WTC11 (cell line): ENCODE measurements at regions not wholly inside any gene's neighbourhood (a gene's known extent, or its start where the extent isn't known, plus 50 kb on each side); places are given as distances from the start of the nearest gene placed in this dataset.

Experiments
- ATAC-seq: fragments of 200-7000 bp; cut with Tn5 transposase; 2 replicates; pipeline ENCODE4 v1.10.0; 2021; ENCODE audit warnings: mild to moderate bottlenecking, moderate library complexity
- CTCF ChIA-PET: fragments of 300-600 bp; sonication (Branson Sonifier 250); formaldehyde crosslinking; loops from one replicate; lab custom pipeline; 2021; ENCODE audit warnings: antibody characterized with exemption; lab: Charles Lee
- POLR2A ChIA-PET: fragments of 350-600 bp; sonication (Branson Sonifier 250); formaldehyde crosslinking; loops from one replicate; lab custom pipeline; 2021; ENCODE audit warnings: antibody characterized with exemption; lab: Charles Lee
- DNase-seq: peaks from one replicate; pipeline ENCODE4 v3.0.0; 2021; ENCODE audit warnings: low spot score
- H3K27ac Mint-ChIP-seq: 2 replicates; pipeline ENCODE4 v1.8.0; 2021; ENCODE audit warnings: mixed read lengths
- H3K27me3 Mint-ChIP-seq: 2 replicates; pipeline ENCODE4 v1.8.0; 2021; ENCODE audit warnings: low read depth, mild to moderate bottlenecking, moderate library complexity, mixed read lengths
- H3K36me3 Mint-ChIP-seq: 2 replicates; pipeline ENCODE4 v1.8.0; 2021; ENCODE audit warnings: mixed read lengths
- H3K4me1 Mint-ChIP-seq: 2 replicates; pipeline ENCODE4 v1.8.0; 2022; ENCODE audit warnings: mixed read lengths
- H3K4me3 Mint-ChIP-seq: 2 replicates; pipeline ENCODE4 v1.8.0; 2021; ENCODE audit warnings: mild to moderate bottlenecking, moderate library complexity, mixed read lengths
- H3K9me3 Mint-ChIP-seq: 2 replicates; pipeline ENCODE4 v1.8.0; 2021; ENCODE audit warnings: mixed read lengths
- EMX1 ChIP-seq: fragments of 250-450 bp; sonication (Bioruptor Pico); IDR thresholded peaks from 2 replicates; pipeline ENCODE4 v1.8.0; 2021; ENCODE audit warnings: mild to moderate bottlenecking
- FOXJ3 ChIP-seq: sonication (generic); formaldehyde crosslinking; IDR thresholded peaks from 2 replicates; pipeline ENCODE4 v1.9.0; 2021; ENCODE audit warnings: missing genetic modification reagents, mild to moderate bottlenecking, borderline replicate concordance
- FOXP4 ChIP-seq: sonication (generic); formaldehyde crosslinking; IDR thresholded peaks from 2 replicates; pipeline ENCODE4 v1.8.0; 2022; ENCODE audit warnings: mild to moderate bottlenecking, missing genetic modification reagents
- GTF2I ChIP-seq: fragments of 250-450 bp; sonication (Bioruptor Pico); conservative IDR thresholded peaks from 2 replicates; pipeline ENCODE4 v1.4.0; 2021; ENCODE audit warnings: mild to moderate bottlenecking
- HMGA2 ChIP-seq: fragments of 250-450 bp; sonication (Bioruptor Pico); IDR thresholded peaks from 2 replicates; pipeline ENCODE4 v1.4.0; 2021; ENCODE audit warnings: mild to moderate bottlenecking, moderate library complexity
- MXD4 ChIP-seq: fragments of 250-450 bp; sonication (Bioruptor Pico); IDR thresholded peaks from 2 replicates; pipeline ENCODE4 v1.8.0; 2021; ENCODE audit warnings: mild to moderate bottlenecking, moderate library complexity, borderline replicate concordance
- NFYB ChIP-seq: sonication (generic); formaldehyde crosslinking; conservative IDR thresholded peaks from 2 replicates; pipeline ENCODE4 v1.8.0; 2022; ENCODE audit warnings: low read depth, missing genetic modification reagents
- NR2C2 ChIP-seq: sonication (generic); formaldehyde crosslinking; IDR thresholded peaks from 2 replicates; pipeline ENCODE4 v1.8.0; 2022; ENCODE audit warnings: mild to moderate bottlenecking, missing genetic modification reagents
- OVOL2 ChIP-seq: fragments of 250-450 bp; sonication (Bioruptor Pico); IDR thresholded peaks from 2 replicates; pipeline ENCODE4 v1.9.0; 2021; ENCODE audit warnings: mild to moderate bottlenecking, borderline replicate concordance
- PRRX2 ChIP-seq: fragments of 250-450 bp; sonication (Bioruptor Pico); IDR thresholded peaks from 2 replicates; pipeline ENCODE4 v1.8.0; 2021; ENCODE audit warnings: mild to moderate bottlenecking
- SMAD3 ChIP-seq: sonication (generic); formaldehyde crosslinking; IDR thresholded peaks from 2 replicates; pipeline ENCODE4 v1.8.0; 2022; ENCODE audit warnings: missing genetic modification reagents, mild to moderate bottlenecking, borderline replicate concordance
- SP1 ChIP-seq: sonication (generic); formaldehyde crosslinking; conservative IDR thresholded peaks from 2 replicates; pipeline ENCODE4 v1.8.1; 2022; ENCODE audit warnings: missing genetic modification reagents
- TCF7 ChIP-seq: sonication (generic); formaldehyde crosslinking; IDR thresholded peaks from 2 replicates; pipeline ENCODE4 v1.8.0; 2022; ENCODE audit warnings: mild to moderate bottlenecking, low read depth, missing genetic modification reagents, moderate library complexity
- TEAD1 ChIP-seq: sonication (generic); formaldehyde crosslinking; IDR thresholded peaks from 2 replicates; pipeline ENCODE4 v1.8.0; 2022; ENCODE audit warnings: mild to moderate bottlenecking, missing genetic modification reagents
- TEAD4 ChIP-seq: sonication (generic); formaldehyde crosslinking; IDR thresholded peaks from 2 replicates; pipeline ENCODE4 v1.8.0; 2022; ENCODE audit warnings: mild to moderate bottlenecking, missing genetic modification reagents
- ZNF425 ChIP-seq: fragments of 250-450 bp; sonication (Bioruptor Pico); conservative IDR thresholded peaks from 2 replicates; pipeline ENCODE4 v1.9.0; 2021; ENCODE audit warnings: mild to moderate bottlenecking
- TF ChIP-seq, protein P1 (sequence below): sonication (generic); formaldehyde crosslinking; IDR thresholded peaks from 2 replicates; pipeline ENCODE4 v1.8.1; 2023; ENCODE audit warnings: mild to moderate bottlenecking, missing genetic modification reagents
- TF ChIP-seq, protein P2 (sequence below): sonication (generic); formaldehyde crosslinking; IDR thresholded peaks from 2 replicates; pipeline ENCODE4 v1.8.1; 2023; ENCODE audit warnings: mild to moderate bottlenecking, missing genetic modification reagents, borderline replicate concordance
- TF ChIP-seq, protein P3 (sequence below): fragments of 250-450 bp; sonication (Bioruptor Pico); IDR thresholded peaks from 2 replicates; pipeline ENCODE4 v1.8.0; 2021; ENCODE audit warnings: mild to moderate bottlenecking
- TF ChIP-seq, protein P4 (sequence below): sonication (generic); formaldehyde crosslinking; IDR thresholded peaks from 2 replicates; pipeline ENCODE4 v1.8.0; 2022; ENCODE audit warnings: mild to moderate bottlenecking, missing genetic modification reagents

DNA sequence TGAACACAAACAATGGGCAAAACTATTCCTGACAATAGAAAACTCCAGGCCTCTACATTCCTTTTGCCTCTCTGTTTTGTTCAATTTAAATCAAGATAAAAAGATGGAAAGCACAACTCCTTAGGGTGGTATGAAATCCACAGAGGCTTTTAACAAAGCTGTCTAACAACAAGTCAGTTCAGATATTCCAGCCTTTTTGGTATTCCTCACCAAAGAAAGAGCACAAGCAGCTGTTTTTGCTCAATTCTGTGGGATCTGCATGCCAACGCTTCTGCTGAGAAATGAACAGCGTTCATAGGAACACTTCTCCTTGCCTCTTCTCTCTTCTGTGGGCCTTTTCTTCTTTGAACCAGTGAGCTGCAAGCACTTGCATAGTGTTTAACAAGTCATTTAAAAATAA lies 411.6 kb upstream of the TCF4 start:
- DNase-seq: no peak
- no peaks in the 10 kb centered on the region for H3K27me3 Mint-ChIP-seq
- H3K27ac Mint-ChIP-seq: no peak overlapping the region
- ChIA-PET CTCF (no interaction called here), POLR2A (no interaction called here)
- no peak overlapping the region for H3K4me3 Mint-ChIP-seq
- no peaks in the 10 kb centered on the region for H3K9me3 Mint-ChIP-seq
- H3K4me1 Mint-ChIP-seq: peaks cover 35% of the 10 kb centered on the region
- H3K36me3 Mint-ChIP-seq: no peaks in the 10 kb centered on the region
- ATAC-seq: no peak
- TF ChIP-seq HMGA2 (CRISPR knock-in tag): no peak
- TF ChIP-seq MXD4 (CRISPR knock-in tag): no peak
- TF ChIP-seq, protein P1, sequence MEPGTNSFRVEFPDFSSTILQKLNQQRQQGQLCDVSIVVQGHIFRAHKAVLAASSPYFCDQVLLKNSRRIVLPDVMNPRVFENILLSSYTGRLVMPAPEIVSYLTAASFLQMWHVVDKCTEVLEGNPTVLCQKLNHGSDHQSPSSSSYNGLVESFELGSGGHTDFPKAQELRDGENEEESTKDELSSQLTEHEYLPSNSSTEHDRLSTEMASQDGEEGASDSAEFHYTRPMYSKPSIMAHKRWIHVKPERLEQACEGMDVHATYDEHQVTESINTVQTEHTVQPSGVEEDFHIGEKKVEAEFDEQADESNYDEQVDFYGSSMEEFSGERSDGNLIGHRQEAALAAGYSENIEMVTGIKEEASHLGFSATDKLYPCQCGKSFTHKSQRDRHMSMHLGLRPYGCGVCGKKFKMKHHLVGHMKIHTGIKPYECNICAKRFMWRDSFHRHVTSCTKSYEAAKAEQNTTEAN (CRISPR knock-in tag): no peak

- DNase-seq (no peak), ATAC-seq (no peak)
- Mint-ChIP-seq H3K36me3 (no peaks in the 10 kb centered on the region), H3K9me3 (no peaks in the 10 kb centered on the region), H3K27me3 (no peaks in the 10 kb centered on the region), H3K4me3 (no peak overlapping the region), H3K4me1 (peaks cover 35% of the 10 kb centered on the region), H3K27ac (peak overlapping the region; percentile 20; the same call in 1 of the 2 replicates)
- POLR2A ChIA-PET: no interaction called here
- TF ChIP-seq TEAD4 (CRISPR knock-in tag): no peak
- TF ChIP-seq FOXJ3 (CRISPR knock-in tag): no peak
- TF ChIP-seq OVOL2: no peak
- TF ChIP-seq TEAD1 (CRISPR knock-in tag): no peak
- TF ChIP-seq, protein P2, sequence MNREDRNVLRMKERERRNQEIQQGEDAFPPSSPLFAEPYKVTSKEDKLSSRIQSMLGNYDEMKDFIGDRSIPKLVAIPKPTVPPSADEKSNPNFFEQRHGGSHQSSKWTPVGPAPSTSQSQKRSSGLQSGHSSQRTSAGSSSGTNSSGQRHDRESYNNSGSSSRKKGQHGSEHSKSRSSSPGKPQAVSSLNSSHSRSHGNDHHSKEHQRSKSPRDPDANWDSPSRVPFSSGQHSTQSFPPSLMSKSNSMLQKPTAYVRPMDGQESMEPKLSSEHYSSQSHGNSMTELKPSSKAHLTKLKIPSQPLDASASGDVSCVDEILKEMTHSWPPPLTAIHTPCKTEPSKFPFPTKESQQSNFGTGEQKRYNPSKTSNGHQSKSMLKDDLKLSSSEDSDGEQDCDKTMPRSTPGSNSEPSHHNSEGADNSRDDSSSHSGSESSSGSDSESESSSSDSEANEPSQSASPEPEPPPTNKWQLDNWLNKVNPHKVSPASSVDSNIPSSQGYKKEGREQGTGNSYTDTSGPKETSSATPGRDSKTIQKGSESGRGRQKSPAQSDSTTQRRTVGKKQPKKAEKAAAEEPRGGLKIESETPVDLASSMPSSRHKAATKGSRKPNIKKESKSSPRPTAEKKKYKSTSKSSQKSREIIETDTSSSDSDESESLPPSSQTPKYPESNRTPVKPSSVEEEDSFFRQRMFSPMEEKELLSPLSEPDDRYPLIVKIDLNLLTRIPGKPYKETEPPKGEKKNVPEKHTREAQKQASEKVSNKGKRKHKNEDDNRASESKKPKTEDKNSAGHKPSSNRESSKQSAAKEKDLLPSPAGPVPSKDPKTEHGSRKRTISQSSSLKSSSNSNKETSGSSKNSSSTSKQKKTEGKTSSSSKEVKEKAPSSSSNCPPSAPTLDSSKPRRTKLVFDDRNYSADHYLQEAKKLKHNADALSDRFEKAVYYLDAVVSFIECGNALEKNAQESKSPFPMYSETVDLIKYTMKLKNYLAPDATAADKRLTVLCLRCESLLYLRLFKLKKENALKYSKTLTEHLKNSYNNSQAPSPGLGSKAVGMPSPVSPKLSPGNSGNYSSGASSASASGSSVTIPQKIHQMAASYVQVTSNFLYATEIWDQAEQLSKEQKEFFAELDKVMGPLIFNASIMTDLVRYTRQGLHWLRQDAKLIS: no peak
- no peak for TF ChIP-seq HMGA2 (CRISPR knock-in tag)
- TF ChIP-seq SMAD3: no peak
- no peak for TF ChIP-seq NFYB (CRISPR knock-in tag)
- TF ChIP-seq, protein P3, sequence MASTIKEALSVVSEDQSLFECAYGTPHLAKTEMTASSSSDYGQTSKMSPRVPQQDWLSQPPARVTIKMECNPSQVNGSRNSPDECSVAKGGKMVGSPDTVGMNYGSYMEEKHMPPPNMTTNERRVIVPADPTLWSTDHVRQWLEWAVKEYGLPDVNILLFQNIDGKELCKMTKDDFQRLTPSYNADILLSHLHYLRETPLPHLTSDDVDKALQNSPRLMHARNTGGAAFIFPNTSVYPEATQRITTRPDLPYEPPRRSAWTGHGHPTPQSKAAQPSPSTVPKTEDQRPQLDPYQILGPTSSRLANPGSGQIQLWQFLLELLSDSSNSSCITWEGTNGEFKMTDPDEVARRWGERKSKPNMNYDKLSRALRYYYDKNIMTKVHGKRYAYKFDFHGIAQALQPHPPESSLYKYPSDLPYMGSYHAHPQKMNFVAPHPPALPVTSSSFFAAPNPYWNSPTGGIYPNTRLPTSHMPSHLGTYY (CRISPR knock-in tag): no peak
- TF ChIP-seq ZNF425 (CRISPR knock-in tag): no peak
- CTCF ChIA-PET: interaction anchor here (1.2 to 1.4 kb wide), 2 partner anchors 16 to 106 kb away, joined by 3 to 6 read pairs; no protein-coding TSS in a partner anchor
Measured at GRCh38 chr18:55998801-55999385, 410.9 kb upstream of the TCF4 start.

DNA sequence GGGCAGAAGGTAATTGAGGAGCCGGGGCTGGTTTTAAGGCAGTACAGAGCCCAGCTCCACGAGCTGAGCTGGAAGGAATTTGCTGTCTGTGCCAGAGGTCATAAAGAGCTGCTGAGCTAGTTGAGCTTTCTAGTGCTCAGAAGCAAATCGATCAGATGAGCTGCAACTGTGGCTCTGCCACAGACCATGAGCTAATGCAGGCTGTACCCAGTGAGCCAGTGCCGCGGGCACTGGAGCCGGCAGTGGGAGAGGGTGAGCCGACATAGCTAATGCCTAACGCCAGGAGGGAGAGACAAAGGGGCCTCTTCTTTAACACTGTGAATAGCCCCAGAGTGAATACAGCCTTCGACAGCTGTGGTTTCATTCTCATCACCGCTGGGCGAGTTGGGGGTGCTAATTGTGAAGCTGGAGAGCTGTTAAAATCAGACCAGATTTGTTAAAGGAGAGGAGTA lies 410.1 kb upstream of the TCF4 start:
- no peak overlapping the region for H3K27ac Mint-ChIP-seq
- no peaks in the 10 kb centered on the region for H3K27me3 Mint-ChIP-seq
- H3K36me3 Mint-ChIP-seq: no peaks in the 10 kb centered on the region
- peak; percentile 83 for ATAC-seq
- no peak for TF ChIP-seq EMX1
- no peak for TF ChIP-seq SP1 (CRISPR knock-in tag)
- no peak for TF ChIP-seq FOXP4
- TF ChIP-seq GTF2I (CRISPR knock-in tag): no peak
- no peak for TF ChIP-seq TCF7 (CRISPR knock-in tag)
- no peak for TF ChIP-seq PRRX2 (CRISPR knock-in tag)
- TF ChIP-seq TEAD1 (CRISPR knock-in tag): no peak
- no peak for TF ChIP-seq TEAD4 (CRISPR knock-in tag)
- no peak for TF ChIP-seq NR2C2 (CRISPR knock-in tag)
- TF ChIP-seq, protein P4, sequence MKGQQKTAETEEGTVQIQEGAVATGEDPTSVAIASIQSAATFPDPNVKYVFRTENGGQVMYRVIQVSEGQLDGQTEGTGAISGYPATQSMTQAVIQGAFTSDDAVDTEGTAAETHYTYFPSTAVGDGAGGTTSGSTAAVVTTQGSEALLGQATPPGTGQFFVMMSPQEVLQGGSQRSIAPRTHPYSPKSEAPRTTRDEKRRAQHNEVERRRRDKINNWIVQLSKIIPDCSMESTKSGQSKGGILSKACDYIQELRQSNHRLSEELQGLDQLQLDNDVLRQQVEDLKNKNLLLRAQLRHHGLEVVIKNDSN: no peak
- peaks cover 35% of the 10 kb centered on the region for H3K4me1 Mint-ChIP-seq
- ChIA-PET CTCF (interaction anchor here (1.2 to 1.4 kb wide), 3 partner anchors 15 to 105 kb away, joined by 3 to 6 read pairs (median 4); no protein-coding TSS in a partner anchor), POLR2A (interaction anchor here (0.5 kb wide), 1 partner anchor 59 kb away, joined by 3 read pairs; no protein-coding TSS in a partner anchor)
- H3K9me3 Mint-ChIP-seq: no peaks in the 10 kb centered on the region
- H3K4me3 Mint-ChIP-seq: no peak overlapping the region
- DNase-seq: no peak
